K562 (cell line): ENCODE measurements at regions not wholly inside any gene's neighbourhood (a gene's known extent, or its start where the extent isn't known, plus 50 kb on each side); places are given as distances from the start of the nearest gene placed in this dataset.

Experiments
- ATAC-seq: fragments of 200-7000 bp; cut with Tn5 transposase; 3 replicates; pipeline ENCODE4 v1.9.1; 2020; ENCODE audit warnings: moderate library complexity
- BruUV-seq: library from RNA; stranded (reverse); fragments of 400-500 nt; replicated peaks from 2 replicates; lab custom pipeline; 2021; lab: Mats Ljungman, UMichigan
- CTCF ChIA-PET: fragments of 300-600 bp; formaldehyde crosslinking; extraction: SDS; loops from one replicate; lab custom pipeline; 2021; ENCODE audit warnings: low intra/inter-chr PET ratio; lab: Yijun Ruan, JAX
- POLR2A ChIA-PET: fragments of 300-600, 350-650 bp; sonication (Branson Sonifier 250); formaldehyde crosslinking; extraction: SDS; loops from one replicate; lab custom pipeline; 2021; ENCODE audit warnings: antibody characterized with exemption, inconsistent platforms; lab: Yijun Ruan, JAX
- DNase-seq, 4 experiments: peaks; one replicate each; pipeline versions ENCODE4 v3.0.0 to v3.0.0-alpha.2; 2011 to 2018; ENCODE audit warnings: low spot score in 3 of 4, mixed read lengths in 3 of 4; ENCODE audit errors: extremely low read depth in 1 of 4
- FAIRE-seq: peaks from 2 replicates; lab custom pipeline; 2011; peaks lifted over from hg19 to GRCh38; lab: Jason Lieb, UNC
- H2AFZ ChIP-seq: 2 replicates; pipeline ENCODE4 v1.6.0; 2011; ENCODE audit warnings: low read depth, low read length, control low read depth, inconsistent platforms
- H3K27ac ChIP-seq: fragments of 200-600 bp; 3 replicates; pipeline ENCODE4 v1.8.0; 2011; ENCODE audit warnings: low read depth, mild to moderate bottlenecking, control low read depth, inconsistent platforms, low read length, moderate library complexity, mixed read lengths; ENCODE audit errors: extremely low read depth
- H3K27me3 ChIP-seq, 2 experiments: fragments of 300-600 bp in 1 of 2; 2 replicates in 1 of 2; 3 replicates in 1 of 2; pipeline versions ENCODE4 v1.6.0 to v1.8.0; 2011; ENCODE audit warnings: inconsistent platforms in 2 of 2, low read length in 2 of 2, mild to moderate bottlenecking in 1 of 2, mixed read lengths in 1 of 2, moderate library complexity in 1 of 2; ENCODE audit not compliant: control insufficient read depth in 2 of 2, insufficient read depth in 2 of 2
- H3K36me3 ChIP-seq: fragments of 300-600 bp; 3 replicates; pipeline ENCODE4 v1.8.0; 2011; ENCODE audit warnings: mild to moderate bottlenecking, low read length, inconsistent platforms; ENCODE audit not compliant: control insufficient read depth, insufficient read depth
- H3K4me1 ChIP-seq, 2 experiments: fragments of 200-600 bp in 1 of 2; replicated peaks in 1 of 2; 2 replicates in 1 of 2; 3 replicates in 1 of 2; pipeline versions ENCODE4 v1.5.1 to v1.8.0; 2011; ENCODE audit warnings: inconsistent platforms in 2 of 2, low read length in 2 of 2, mild to moderate bottlenecking in 1 of 2, mixed read lengths in 1 of 2, moderate library complexity in 1 of 2; ENCODE audit not compliant: control insufficient read depth in 2 of 2, insufficient read depth in 2 of 2
- H3K4me2 ChIP-seq: 2 replicates; pipeline ENCODE4 v1.6.1; 2011; ENCODE audit warnings: low read length, control low read depth, inconsistent platforms, mixed read lengths; ENCODE audit not compliant: insufficient read depth
- H3K4me3 ChIP-seq: fragments of 200-600 bp; sonication (generic), shearing (Covaris generic); 2 replicates; pipeline ENCODE4 v1.5.1; 2016; ENCODE audit warnings: control low read depth, inconsistent platforms
- H3K79me2 ChIP-seq: fragments of 200-600 bp; 3 replicates; pipeline ENCODE4 v1.8.0; 2011; ENCODE audit warnings: low read length, inconsistent platforms; ENCODE audit not compliant: control insufficient read depth, insufficient read depth
- H3K9ac ChIP-seq, 2 experiments: 2 replicates each; pipeline versions ENCODE4 v1.6.0 to v1.6.1; 2011; ENCODE audit warnings: low read depth in 2 of 2, low read length in 2 of 2, control low read depth in 1 of 2, inconsistent platforms in 1 of 2, mild to moderate bottlenecking in 1 of 2, mixed read lengths in 1 of 2; ENCODE audit not compliant: insufficient read depth in 1 of 2
- H3K9me1 ChIP-seq: one replicate; pipeline ENCODE4 v1.6.0; 2011; ENCODE audit warnings: inconsistent platforms, mild to moderate bottlenecking, low read length, moderate library complexity; ENCODE audit not compliant: control insufficient read depth, insufficient read depth
- H3K9me3 ChIP-seq: replicated peaks from 2 replicates; pipeline ENCODE4 v1.5.1; 2011; ENCODE audit warnings: low read depth, low read length, inconsistent platforms; ENCODE audit not compliant: control insufficient read depth, insufficient read depth
- H4K20me1 ChIP-seq: replicated peaks from 2 replicates; pipeline ENCODE4 v1.6.1; 2011; ENCODE audit warnings: low read length, inconsistent platforms, mixed read lengths; ENCODE audit not compliant: control insufficient read depth, insufficient read depth
- ATF3 ChIP-seq, 2 experiments: fragments of 450-650 bp in 1 of 2; sonication (generic) in 1 of 2; formaldehyde crosslinking in 1 of 2; IDR thresholded peaks in 1 of 2; conservative IDR thresholded peaks in 1 of 2; 2 replicates each; pipeline versions ENCODE4 v1.6.1 to v1.8.1; 2016 to 2023; ENCODE audit warnings: mild to moderate bottlenecking in 2 of 2, moderate library complexity in 2 of 2, inconsistent platforms in 1 of 2, missing genetic modification reagents in 1 of 2
- CAMTA2 ChIP-seq: fragments of 250-450 bp; sonication (Bioruptor Pico); conservative IDR thresholded peaks from 2 replicates; pipeline ENCODE4 v1.5.1; 2022
- EP300 ChIP-seq: IDR thresholded peaks from 2 replicates; pipeline ENCODE4 v1.6.1; 2012; ENCODE audit warnings: low read length, improper control_type of control experiment
- ETV6 ChIP-seq, 3 experiments: fragments of 150-350 bp in 1 of 3; sonication (generic) in 1 of 3; formaldehyde crosslinking in 1 of 3; IDR thresholded peaks; 2 replicates each; pipeline versions ENCODE4 v1.6.1 to v1.8.0; 2014 to 2022; ENCODE audit warnings: borderline replicate concordance in 2 of 3, low read depth in 2 of 3, antibody characterized with exemption in 1 of 3, low read length in 1 of 3, mild to moderate bottlenecking in 1 of 3, missing genetic modification reagents in 1 of 3
- HNRNPLL ChIP-seq: fragments of 200-400 bp; formaldehyde crosslinking; IDR thresholded peaks from 2 replicates; pipeline ENCODE4 v1.6.1; 2017; ENCODE audit warnings: low read length, low read depth, mild to moderate bottlenecking; ENCODE audit not compliant: poor library complexity, severe bottlenecking
- HOXB6 ChIP-seq: fragments of 250-450 bp; sonication (Bioruptor Pico); IDR thresholded peaks from 2 replicates; pipeline ENCODE4 v1.5.1; 2022; ENCODE audit warnings: mild to moderate bottlenecking, borderline replicate concordance
- MAFG ChIP-seq: fragments of 450-650 bp; conservative IDR thresholded peaks from 2 replicates; pipeline ENCODE4 v1.6.1; 2016; ENCODE audit warnings: missing genetic modification characterization, missing compliant biosample characterization
- MAX ChIP-seq: sonication (generic); formaldehyde crosslinking; IDR thresholded peaks from 2 replicates; pipeline ENCODE4 v1.9.0; 2022; ENCODE audit warnings: mild to moderate bottlenecking, missing genetic modification reagents
- MXD1 ChIP-seq: fragments of 250-450 bp; sonication (Bioruptor Pico); IDR thresholded peaks from 2 replicates; pipeline ENCODE4 v1.8.0; 2021; ENCODE audit warnings: borderline replicate concordance, mild to moderate bottlenecking, moderate library complexity; ENCODE audit not compliant: poor library complexity, severe bottlenecking
- PCBP2 ChIP-seq: fragments of 200-400 bp; formaldehyde crosslinking; IDR thresholded peaks from 2 replicates; pipeline ENCODE4 v1.6.1; 2018; ENCODE audit warnings: low read length, low read depth, mild to moderate bottlenecking, moderate library complexity; ENCODE audit not compliant: poor library complexity, severe bottlenecking
- PHF8 ChIP-seq: fragments of 200-600 bp; sonication (generic); IDR thresholded peaks from 2 replicates; pipeline ENCODE4 v1.6.1; 2012; ENCODE audit warnings: mixed run types, mild to moderate bottlenecking, inconsistent platforms, low read length, moderate library complexity, borderline replicate concordance
- SRF ChIP-seq, 2 experiments: fragments of 250-450, 450-650 bp in 1 of 2; sonication (Bioruptor Pico) in 1 of 2; sonication (generic) in 1 of 2; formaldehyde crosslinking; IDR thresholded peaks; 2 replicates each; pipeline versions ENCODE4 v1.5.0 to v1.5.1; 2020 to 2022; ENCODE audit warnings: mild to moderate bottlenecking in 1 of 2, missing genetic modification reagents in 1 of 2
- STAG1 ChIP-seq: sonication (generic); formaldehyde crosslinking; IDR thresholded peaks from 2 replicates; pipeline ENCODE4 v1.5.0; 2020; ENCODE audit warnings: missing genetic modification reagents, borderline replicate concordance
- ZBTB17 ChIP-seq: fragments of 450-650 bp; formaldehyde crosslinking; IDR thresholded peaks from 2 replicates; pipeline ENCODE4 v1.4.0; 2020; ENCODE audit warnings: mild to moderate bottlenecking
- ZNF12 ChIP-seq: sonication (generic); formaldehyde crosslinking; IDR thresholded peaks from 2 replicates; pipeline ENCODE4 v1.4.0; 2020; ENCODE audit warnings: mild to moderate bottlenecking, missing genetic modification reagents
- ZNF253 ChIP-seq: fragments of 250-450 bp; sonication (Bioruptor Pico); conservative IDR thresholded peaks from 2 replicates; pipeline ENCODE4 v1.6.1; 2021; ENCODE audit warnings: mild to moderate bottlenecking
- ZNF512 ChIP-seq: IDR thresholded peaks from 2 replicates; pipeline ENCODE4 v1.6.1; 2016; ENCODE audit warnings: missing genetic modification characterization, missing compliant biosample characterization
- ZNF699 ChIP-seq: fragments of 250-450 bp; sonication (Bioruptor Pico); IDR thresholded peaks from 2 replicates; pipeline ENCODE4 v1.8.0; 2021; ENCODE audit warnings: mild to moderate bottlenecking, moderate library complexity; ENCODE audit not compliant: insufficient replicate concordance
- whole genome bisulfite sequencing: fragments of 100-300 bp; shearing (Covaris generic); methylation state at CpG from one replicate; pipeline ENCODE4 v1.1.6; 2016; ENCODE audit warnings: low coverage, mixed read lengths; ENCODE audit not compliant: insufficient coverage; ENCODE audit errors: missing lambda C conversion rate; 5-methylcytosine and 5-hydroxymethylcytosine counted together
- in situ Hi-C: fragments of 300-500 bp; cut with MboI; formaldehyde crosslinking; loops from 4 replicates; pipeline ENCODE4 v1.15.0; 2018; ENCODE audit warnings: inconsistent platforms, mixed read lengths
- intact Hi-C: fragments of 100-400 bp; cut with micrococcal nuclease; formaldehyde crosslinking; loops from 2 replicates; pipeline ENCODE4 v1.14.2; 2022

GRCh38 chr2:21633911-21634310 is 510.1 kb downstream of the TDRD15 start (continued):
- no peak for TF ChIP-seq MXD1 (CRISPR knock-in tag)
- TF ChIP-seq ETV6 (IDR thresholded peaks at IDR 0.05; ENCODE audit: borderline replicate concordance in 1 of 2, low read depth in 2 of 2, low read length in 1 of 2) = no peak
- no peak for TF ChIP-seq ETV6 (CRISPR knock-in tag; IDR thresholded peaks at IDR 0.05; ENCODE audit: borderline replicate concordance)
- no peak for TF ChIP-seq ZNF512
- no peak for TF ChIP-seq HNRNPLL

GRCh38 chr2:21640046-21640445 is 516.3 kb downstream of the TDRD15 start:
- CTCF ChIA-PET = no interaction called here
- TF ChIP-seq ZNF699 (no peak), SRF (CRISPR knock-in tag; IDR thresholded peaks at IDR 0.05) (no peak), PCBP2 (no peak), EP300 (no peak), MAFG (tag) (no peak), STAG1 (CRISPR knock-in tag) (no peak), PHF8 (no peak), MAX (CRISPR knock-in tag) (no peak), HOXB6 (CRISPR knock-in tag) (no peak), ZBTB17 (no peak), ZNF12 (no peak), ZNF253 (no peak), ATF3 (IDR thresholded peaks at IDR 0.05) (no peak), ATF3 (CRISPR knock-in tag; conservative IDR thresholded peaks at IDR 0.05) (no peak), CAMTA2 (CRISPR knock-in tag) (no peak)

More at GRCh38 chr2:21640046-21640445, 516.3 kb downstream of the TDRD15 start:
- FAIRE-seq (no peak), DNase-seq (no peak), ATAC-seq (no peak)
- H3K9me3 ChIP-seq = no peaks in the 10 kb centered on the region
- in situ Hi-C loops = no loop called here
- no peak overlapping the region for H3K27ac ChIP-seq
- no peaks in the 10 kb centered on the region for H3K36me3 ChIP-seq
- POLR2A ChIA-PET = no interaction called here
- H3K27me3 ChIP-seq = no peaks in the 10 kb centered on the region
- H2AFZ ChIP-seq = no peak overlapping the region
- BruUV-seq = no TSS peak
- intact Hi-C loops = no loop called here
- H4K20me1 ChIP-seq = no peaks in the 10 kb centered on the region
- H3K4me2 ChIP-seq = no peak overlapping the region
- no peaks in the 10 kb centered on the region for H3K9me1 ChIP-seq
- no peaks in the 10 kb centered on the region for H3K4me1 ChIP-seq
- H3K9ac ChIP-seq = no peak overlapping the region
- no peaks in the 10 kb centered on the region for H3K79me2 ChIP-seq
- WGBS = 0% methylated on average over 2 of the region's 2 CpGs
- H3K4me3 ChIP-seq = no peak overlapping the region
